Spinal cord (tissue), 9 donors: ENCODE measurements at regions not wholly inside any gene's neighbourhood (a gene's known extent, or its start where the extent isn't known, plus 50 kb on each side); places are given as distances from the start of the nearest gene placed in this dataset.
A peak's percentile ranks its signal among the peaks of the same experiment; 100 is the strongest.

ENCODE experiments used
- DNase-seq, 6 donors: peaks; one replicate each; pipeline versions ENCODE4 v3.0.0 to v3.0.0-alpha.2; 2013 to 2015; ENCODE audit warnings: low spot score in 6 of 6, low read depth in 4 of 6
- H3K27ac ChIP-seq: one replicate; pipeline ENCODE4 v1.5.1; 2013; ENCODE audit warnings: low read depth, low read length, control low read depth
- H3K27me3 ChIP-seq: one replicate; pipeline ENCODE4 v1.6.1; 2013; ENCODE audit warnings: low read length; ENCODE audit not compliant: control insufficient read depth, insufficient read depth
- H3K36me3 ChIP-seq: one replicate; pipeline ENCODE4 v1.6.1; 2013; ENCODE audit warnings: low read length; ENCODE audit not compliant: control insufficient read depth, insufficient read depth
- H3K4me1 ChIP-seq: one replicate; pipeline ENCODE4 v1.6.1; 2013; ENCODE audit warnings: low read length; ENCODE audit not compliant: control insufficient read depth, insufficient read depth
- H3K4me3 ChIP-seq: one replicate; pipeline ENCODE4 v1.5.1; 2013; ENCODE audit warnings: low read depth, low read length, control low read depth
- H3K9me3 ChIP-seq: one replicate; pipeline ENCODE4 v1.6.1; 2013; ENCODE audit warnings: low read length; ENCODE audit not compliant: control insufficient read depth, insufficient read depth
- WGBS: methylation state at CpG from one replicate; pipeline ENCODE4 v1.1.5; 2013; ENCODE audit warnings: missing lambda C conversion rate; ENCODE audit not compliant: insufficient coverage; 5-methylcytosine and 5-hydroxymethylcytosine counted together
- donor health status: healthy.

- no CpG with 5 or more reads among the region's 2 CpGs for WGBS
- no peak overlapping the region for H3K4me3 ChIP-seq
- no peak overlapping the region for H3K27ac ChIP-seq
- peak in 2 of 6 donors; percentile 45 to 63 for DNase-seq
- H3K4me1 ChIP-seq = no peaks in the 10 kb centered on the region
- no peaks in the 10 kb centered on the region for H3K9me3 ChIP-seq
- H3K27me3 ChIP-seq = no peaks in the 10 kb centered on the region
- no peaks in the 10 kb centered on the region for H3K36me3 ChIP-seq
These were observed 149.0 kb upstream of the KCNIP4 start for GRCh38 chr4:22097596-22097995.

DNA sequence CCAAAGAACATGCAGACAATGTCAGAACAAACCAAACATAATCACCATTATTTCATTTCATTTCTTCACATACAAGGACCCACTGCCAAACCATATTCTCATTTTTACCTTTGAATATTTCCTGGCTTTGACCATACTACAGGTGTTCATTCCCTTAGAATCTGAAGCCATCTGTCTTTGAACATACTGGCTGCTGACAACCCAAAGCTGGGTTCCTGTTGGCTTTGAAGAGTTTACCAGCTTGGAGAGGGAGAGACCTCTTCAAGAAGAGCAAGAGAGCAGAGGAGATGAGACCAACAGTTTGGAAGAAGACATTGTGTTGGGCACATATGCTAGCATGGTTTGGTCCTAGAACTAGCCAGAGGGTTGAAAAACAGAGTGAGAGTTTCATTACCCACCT, 145.6 kb upstream of the KCNIP4 start:
- H3K4me1 ChIP-seq = no peaks in the 10 kb centered on the region
- no peak overlapping the region for H3K27ac ChIP-seq
- DNase-seq = no peak
- H3K36me3 ChIP-seq = no peaks in the 10 kb centered on the region
- no peaks in the 10 kb centered on the region for H3K9me3 ChIP-seq
- no peaks in the 10 kb centered on the region for H3K27me3 ChIP-seq
- H3K4me3 ChIP-seq = no peak overlapping the region

GRCh38 chr4:22093126-22093525, 144.6 kb upstream of the KCNIP4 start:
- Histone ChIP-seq H3K4me3 (no peak overlapping the region), H3K27me3 (no peaks in the 10 kb centered on the region), H3K4me1 (no peaks in the 10 kb centered on the region), H3K27ac (no peak overlapping the region), H3K9me3 (no peaks in the 10 kb centered on the region), H3K36me3 (no peaks in the 10 kb centered on the region)
- WGBS = 60% methylated on average over 2 of the region's 3 CpGs
- no peak for DNase-seq

DNA sequence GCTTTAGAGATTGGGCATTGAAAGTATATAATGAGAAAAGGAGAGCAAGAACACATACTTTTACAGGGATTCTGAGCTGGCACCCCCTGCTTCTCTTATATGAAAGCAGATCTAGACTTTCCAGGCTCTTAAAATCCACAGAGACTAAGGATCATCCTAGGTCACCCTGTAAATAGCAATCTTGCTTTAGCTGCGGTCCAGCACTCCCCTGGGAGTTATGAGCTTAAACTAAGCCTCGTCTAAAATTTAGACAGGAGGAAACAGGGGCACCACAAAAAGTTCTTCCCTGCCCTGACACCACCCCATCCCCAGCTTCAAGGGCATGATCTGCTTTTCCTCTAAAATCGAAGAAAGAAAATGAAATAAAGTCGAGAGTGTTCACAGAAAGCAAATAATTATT, 143.3 kb upstream of the KCNIP4 start:
- Histone ChIP-seq H3K27me3 (no peaks in the 10 kb centered on the region), H3K4me3 (no peak overlapping the region), H3K9me3 (no peaks in the 10 kb centered on the region), H3K36me3 (no peaks in the 10 kb centered on the region), H3K4me1 (no peaks in the 10 kb centered on the region), H3K27ac (no peak overlapping the region)
- DNase-seq = no peak
- 58% methylated on average over 2 of the region's 4 CpGs for WGBS

GRCh38 chr4:22091352-22091717, 142.8 kb upstream of the KCNIP4 start:
- no peak overlapping the region for H3K4me3 ChIP-seq
- H3K27me3 ChIP-seq = no peaks in the 10 kb centered on the region
- no peaks in the 10 kb centered on the region for H3K9me3 ChIP-seq
- no peak for DNase-seq
- H3K4me1 ChIP-seq = no peaks in the 10 kb centered on the region
- no peaks in the 10 kb centered on the region for H3K36me3 ChIP-seq
- H3K27ac ChIP-seq = no peak overlapping the region

DNA sequence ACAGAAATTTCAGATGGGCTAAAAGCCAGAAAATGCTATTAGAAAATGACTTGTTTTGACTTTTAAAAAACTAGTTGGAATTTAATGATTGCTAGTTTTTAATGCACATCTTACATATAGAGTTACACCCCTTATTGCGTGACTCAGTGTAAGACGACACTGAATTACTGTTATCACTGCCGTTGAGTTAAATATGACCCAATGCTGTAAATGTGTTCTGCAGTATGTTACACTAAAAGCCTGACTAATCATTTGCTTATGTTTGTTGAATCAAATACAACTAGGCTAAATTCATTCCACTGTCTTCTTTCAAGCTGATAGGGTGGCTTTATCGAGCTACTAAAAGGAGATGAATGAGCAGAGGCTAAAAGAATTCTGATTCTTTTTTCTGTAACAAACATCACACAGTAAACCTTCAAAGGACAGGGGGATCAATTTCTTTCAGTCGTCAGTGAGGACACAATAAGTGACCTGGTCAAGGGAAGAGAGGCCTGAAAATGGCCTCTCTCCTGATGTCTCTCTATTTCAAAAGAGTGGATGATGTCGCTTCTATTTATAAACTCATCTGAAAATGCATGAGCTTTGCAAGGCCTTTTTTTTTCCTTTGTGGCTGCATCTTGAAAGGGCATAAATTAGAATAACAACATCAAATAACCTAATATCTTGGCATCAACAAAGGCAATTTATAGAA, 142.2 kb upstream of the KCNIP4 start:
- Histone ChIP-seq H3K27me3 (no peaks in the 10 kb centered on the region), H3K4me3 (no peak overlapping the region), H3K27ac (no peak overlapping the region), H3K36me3 (no peaks in the 10 kb centered on the region), H3K4me1 (no peaks in the 10 kb centered on the region), H3K9me3 (no peaks in the 10 kb centered on the region)
- 17% methylated on average over 1 of the region's 6 CpGs for WGBS
- peak in 2 of 6 donors; percentile 5 to 25 for DNase-seq

- Histone ChIP-seq H3K4me1 (no peaks in the 10 kb centered on the region), H3K36me3 (no peaks in the 10 kb centered on the region), H3K9me3 (no peaks in the 10 kb centered on the region), H3K27ac (no peak overlapping the region), H3K4me3 (no peak overlapping the region), H3K27me3 (no peaks in the 10 kb centered on the region)
- DNase-seq = no peak
- no CpG with 5 or more reads among the region's 1 CpG for WGBS
These were observed 129.0 kb upstream of the KCNIP4 start for GRCh38 chr4:22077571-22077970.

DNA sequence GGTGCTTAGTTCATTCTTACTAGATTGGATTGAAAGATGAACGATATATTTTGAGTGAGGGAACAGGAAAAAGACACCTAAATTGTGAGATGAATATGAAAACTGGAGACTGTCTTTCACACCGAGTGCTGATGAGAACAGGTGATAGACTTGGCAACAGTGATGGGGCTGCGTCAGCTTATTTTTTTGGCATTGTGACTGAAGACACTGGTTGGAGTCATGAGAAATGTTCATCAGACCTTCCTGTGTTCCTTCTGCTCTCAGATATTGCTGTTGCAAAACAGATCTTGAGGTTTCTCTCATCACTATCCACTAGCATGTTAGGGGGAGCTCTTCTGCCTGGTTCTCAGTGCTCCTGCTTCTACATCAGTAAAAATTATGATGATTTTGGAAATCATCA, 124.2 kb upstream of the KCNIP4 start:
- no peak overlapping the region for H3K4me3 ChIP-seq
- no peak overlapping the region for H3K27ac ChIP-seq
- H3K36me3 ChIP-seq = no peaks in the 10 kb centered on the region
- no peak for DNase-seq
- no peaks in the 10 kb centered on the region for H3K9me3 ChIP-seq
- no peaks in the 10 kb centered on the region for H3K4me1 ChIP-seq
- 89% methylated on average over 3 of the region's 3 CpGs for WGBS
- H3K27me3 ChIP-seq = no peaks in the 10 kb centered on the region

DNA sequence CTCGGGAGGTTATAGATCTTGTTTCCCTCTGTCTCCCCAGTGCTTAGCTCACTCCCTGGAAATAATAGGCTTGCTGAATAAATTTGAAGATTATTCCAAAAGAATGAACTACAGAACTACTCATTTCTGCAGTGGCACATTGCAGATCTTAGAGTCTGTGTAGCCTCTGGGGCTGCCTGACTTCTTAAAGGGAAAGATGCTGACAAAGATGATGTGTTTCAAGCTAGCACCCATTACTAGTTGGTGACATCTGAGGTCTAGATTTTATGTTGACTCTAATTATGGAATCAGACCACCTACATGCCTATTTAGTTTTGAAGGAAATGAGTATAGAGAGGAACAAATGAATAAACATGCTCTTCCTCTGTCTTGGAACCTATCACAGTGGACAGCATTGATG, 123.7 kb upstream of the KCNIP4 start:
- Histone ChIP-seq H3K27ac (no peak overlapping the region), H3K27me3 (no peaks in the 10 kb centered on the region), H3K4me1 (no peaks in the 10 kb centered on the region), H3K36me3 (no peaks in the 10 kb centered on the region), H3K9me3 (no peaks in the 10 kb centered on the region), H3K4me3 (no peak overlapping the region)
- no peak for DNase-seq
- no CpG with 5 or more reads among the region's 1 CpG for WGBS

- H3K4me1 ChIP-seq = no peaks in the 10 kb centered on the region
- no peaks in the 10 kb centered on the region for H3K27me3 ChIP-seq
- H3K9me3 ChIP-seq = no peaks in the 10 kb centered on the region
- no peak overlapping the region for H3K4me3 ChIP-seq
- H3K27ac ChIP-seq = no peak overlapping the region
- no peaks in the 10 kb centered on the region for H3K36me3 ChIP-seq
- no peak for DNase-seq
- WGBS = no CpG with 5 or more reads among the region's 1 CpG
These were observed 123.2 kb upstream of the KCNIP4 start for GRCh38 chr4:22071749-22072148.
